ENCODE measurements at regions not wholly inside any gene's neighbourhood (a gene's known extent, or its start where the extent isn't known, plus 50 kb on each side); places are given as distances from the start of the nearest gene placed in this dataset.

DNA sequence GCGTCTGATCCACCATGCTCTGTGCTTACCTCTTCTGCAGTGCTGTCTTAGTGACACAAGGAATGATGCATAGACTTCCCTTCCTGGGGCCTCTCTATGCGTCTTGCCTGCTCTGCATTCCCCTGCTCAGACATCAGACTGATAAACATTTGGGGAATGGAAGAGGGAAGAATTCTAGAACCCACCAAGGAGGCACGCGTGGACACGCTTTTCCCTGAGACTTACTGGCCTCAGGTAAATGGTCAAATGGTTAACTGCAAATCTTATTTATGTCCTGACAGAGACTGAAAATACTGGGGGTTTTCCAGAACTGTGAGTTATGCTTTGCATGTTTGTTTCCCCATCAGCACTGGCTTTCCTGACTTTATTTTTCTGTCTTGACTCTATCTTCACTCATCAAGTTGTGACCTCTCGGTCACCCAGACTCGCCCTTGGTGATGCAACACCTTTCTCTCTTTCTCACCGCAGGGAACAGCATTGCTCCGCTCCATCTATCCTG lies 285.9 kb upstream of the FZD8 start:
- no peak overlapping the region for H2AFZ ChIP-seq (ENCODE audit: low read length)
- H2BK120ac ChIP-seq (ENCODE audit: low read depth, low read length): peak overlapping the region; percentile 9
- no peaks in the 10 kb centered on the region for H3K36me3 ChIP-seq (replicated peaks in 1 of 2; ENCODE audit: control insufficient read depth in 2 of 2, insufficient read depth in 2 of 2, low read length in 2 of 2)
- no peaks in the 10 kb centered on the region for H3K27me3 ChIP-seq (ENCODE audit: control insufficient read depth in 3 of 3, insufficient read depth in 3 of 3, low read depth in 1 of 3, low read length in 3 of 3)
- no peak overlapping the region for H2AK5ac ChIP-seq (ENCODE audit: low read depth, low read length)
- no peak overlapping the region for H3K4ac ChIP-seq (ENCODE audit: low read length)
- DNase-seq (ENCODE audit: low spot score): no peak
- H3K79me1 ChIP-seq (ENCODE audit: low read depth, low read length): no peaks in the 10 kb centered on the region
- H3K4me1 ChIP-seq (ENCODE audit: control insufficient read depth in 2 of 2, insufficient read depth in 1 of 2, low read depth in 1 of 2, low read length in 2 of 2): peaks cover 0 to 19% of the 10 kb centered on the region in 2 donors
- no peak overlapping the region for H3K4me2 ChIP-seq (ENCODE audit: insufficient read depth, low read length, poor library complexity, severe bottlenecking)
- no peak overlapping the region for H4K91ac ChIP-seq (ENCODE audit: low read depth, low read length, poor library complexity)
- no peaks in the 10 kb centered on the region for H3K9me3 ChIP-seq (replicated peaks in 1 of 2; ENCODE audit: control insufficient read depth in 2 of 2, insufficient read depth in 1 of 2, low read depth in 1 of 2, low read length in 2 of 2)
- H3K27ac ChIP-seq (replicated peaks; ENCODE audit: low read length): no peak overlapping the region
- H3K23ac ChIP-seq (ENCODE audit: low read depth, low read length, poor library complexity): no peak overlapping the region
- H2BK12ac ChIP-seq (ENCODE audit: low read length): no peak overlapping the region
- H4K8ac ChIP-seq (ENCODE audit: low read depth, low read length): no peak overlapping the region
- H3K9ac ChIP-seq (ENCODE audit: low read depth, low read length, poor library complexity): no peak overlapping the region
- H3K14ac ChIP-seq (ENCODE audit: low read length): no peak overlapping the region
- no peak overlapping the region for H2BK15ac ChIP-seq (ENCODE audit: low read length)
- no peak overlapping the region for H3K18ac ChIP-seq (ENCODE audit: low read length)
- no peak overlapping the region for H3K4me3 ChIP-seq (ENCODE audit: low read length in 2 of 2)
- WGBS, 2 donors (ENCODE audit: extremely low coverage in 2 of 2, insufficient read length in 2 of 2, insufficient replicate concordance in 1 of 2): no CpG with 5 or more reads among the region's 9 CpGs
- no peak overlapping the region for H2BK5ac ChIP-seq (ENCODE audit: low read length)

DNA sequence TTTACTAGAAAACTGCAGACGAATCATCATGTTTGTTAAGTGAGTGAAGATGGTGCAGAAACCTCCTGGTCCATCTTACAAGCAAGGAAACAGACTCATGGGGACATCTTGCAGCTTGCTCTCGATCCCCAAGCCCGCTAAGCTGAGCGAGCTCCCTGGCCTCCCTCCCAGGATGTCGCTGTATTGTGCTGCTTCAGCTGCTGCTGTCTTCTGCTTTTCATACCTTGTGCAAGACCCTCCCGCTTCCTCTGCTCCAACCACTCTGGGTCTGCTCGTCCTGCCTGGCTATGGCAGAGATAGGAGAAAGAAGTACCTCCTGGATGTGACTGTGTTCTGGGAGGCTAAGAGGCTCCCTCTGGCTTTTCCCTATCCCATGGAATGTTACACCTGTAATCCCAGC lies 285.2 kb upstream of the FZD8 start:
- Histone ChIP-seq H2BK5ac (ENCODE audit: low read length) (no peak overlapping the region), H3K23ac (ENCODE audit: low read depth, low read length, poor library complexity) (no peak overlapping the region), H3K27ac (replicated peaks; ENCODE audit: low read length) (no peak overlapping the region), H3K79me1 (ENCODE audit: low read depth, low read length) (no peaks in the 10 kb centered on the region), H3K18ac (ENCODE audit: low read length) (peak overlapping the region; percentile 61), H3K36me3 (replicated peaks in 1 of 2; ENCODE audit: control insufficient read depth in 2 of 2, insufficient read depth in 2 of 2, low read length in 2 of 2) (no peaks in the 10 kb centered on the region), H3K9ac (ENCODE audit: low read depth, low read length, poor library complexity) (no peak overlapping the region), H3K4ac (ENCODE audit: low read length) (no peak overlapping the region), H2BK12ac (ENCODE audit: low read length) (no peak overlapping the region), H3K4me2 (ENCODE audit: insufficient read depth, low read length, poor library complexity, severe bottlenecking) (no peak overlapping the region), H4K8ac (ENCODE audit: low read depth, low read length) (no peak overlapping the region), H4K91ac (ENCODE audit: low read depth, low read length, poor library complexity) (no peak overlapping the region), H3K4me1 (ENCODE audit: control insufficient read depth in 2 of 2, insufficient read depth in 1 of 2, low read depth in 1 of 2, low read length in 2 of 2) (peaks cover 0 to 18% of the 10 kb centered on the region in 2 donors), H2AK5ac (ENCODE audit: low read depth, low read length) (no peak overlapping the region), H3K14ac (ENCODE audit: low read length) (no peak overlapping the region), H2BK120ac (ENCODE audit: low read depth, low read length) (peak overlapping the region; percentile 48), H3K4me3 (ENCODE audit: low read length in 2 of 2) (no peak overlapping the region), H3K27me3 (ENCODE audit: control insufficient read depth in 3 of 3, insufficient read depth in 3 of 3, low read depth in 1 of 3, low read length in 3 of 3) (no peaks in the 10 kb centered on the region), H3K9me3 (replicated peaks in 1 of 2; ENCODE audit: control insufficient read depth in 2 of 2, insufficient read depth in 1 of 2, low read depth in 1 of 2, low read length in 2 of 2) (no peaks in the 10 kb centered on the region), H2BK15ac (ENCODE audit: low read length) (no peak overlapping the region), H2AFZ (ENCODE audit: low read length) (no peak overlapping the region)
- DNase-seq (ENCODE audit: low spot score): no peak
- WGBS, 2 donors (ENCODE audit: extremely low coverage in 2 of 2, insufficient read length in 2 of 2, insufficient replicate concordance in 1 of 2): no CpG with 5 or more reads among the region's 7 CpGs

GRCh38 chr10:35926846-35927245 lies 284.8 kb upstream of the FZD8 start:
- H2BK5ac ChIP-seq (ENCODE audit: low read length): no peak overlapping the region
- no CpG with 5 or more reads among the region's 1 CpG for WGBS, 2 donors (ENCODE audit: extremely low coverage in 2 of 2, insufficient read length in 2 of 2, insufficient replicate concordance in 1 of 2)
- no peaks in the 10 kb centered on the region for H3K79me1 ChIP-seq (ENCODE audit: low read depth, low read length)
- DNase-seq (ENCODE audit: low spot score): no peak
- H3K4ac ChIP-seq (ENCODE audit: low read length): no peak overlapping the region
- H3K18ac ChIP-seq (ENCODE audit: low read length): no peak overlapping the region
- H3K14ac ChIP-seq (ENCODE audit: low read length): no peak overlapping the region
- no peak overlapping the region for H3K23ac ChIP-seq (ENCODE audit: low read depth, low read length, poor library complexity)
- H3K36me3 ChIP-seq (replicated peaks in 1 of 2; ENCODE audit: control insufficient read depth in 2 of 2, insufficient read depth in 2 of 2, low read length in 2 of 2): no peaks in the 10 kb centered on the region
- H4K91ac ChIP-seq (ENCODE audit: low read depth, low read length, poor library complexity): no peak overlapping the region
- H3K27ac ChIP-seq (replicated peaks; ENCODE audit: low read length): no peak overlapping the region
- H2BK120ac ChIP-seq (ENCODE audit: low read depth, low read length): no peak overlapping the region
- no peak overlapping the region for H2AK5ac ChIP-seq (ENCODE audit: low read depth, low read length)
- no peak overlapping the region for H3K9ac ChIP-seq (ENCODE audit: low read depth, low read length, poor library complexity)
- H4K8ac ChIP-seq (ENCODE audit: low read depth, low read length): no peak overlapping the region
- no peak overlapping the region for H3K4me3 ChIP-seq (ENCODE audit: low read length in 2 of 2)
- H2AFZ ChIP-seq (ENCODE audit: low read length): no peak overlapping the region
- no peaks in the 10 kb centered on the region for H3K9me3 ChIP-seq (replicated peaks in 1 of 2; ENCODE audit: control insufficient read depth in 2 of 2, insufficient read depth in 1 of 2, low read depth in 1 of 2, low read length in 2 of 2)
- no peak overlapping the region for H3K4me2 ChIP-seq (ENCODE audit: insufficient read depth, low read length, poor library complexity, severe bottlenecking)
- H3K27me3 ChIP-seq (ENCODE audit: control insufficient read depth in 3 of 3, insufficient read depth in 3 of 3, low read depth in 1 of 3, low read length in 3 of 3): no peaks in the 10 kb centered on the region
- H2BK12ac ChIP-seq (ENCODE audit: low read length): no peak overlapping the region
- H3K4me1 ChIP-seq (ENCODE audit: control insufficient read depth in 2 of 2, insufficient read depth in 1 of 2, low read depth in 1 of 2, low read length in 2 of 2): peaks cover 0 to 18% of the 10 kb centered on the region in 2 donors
- no peak overlapping the region for H2BK15ac ChIP-seq (ENCODE audit: low read length)

GRCh38 chr10:35925493-35925892 lies 283.4 kb upstream of the FZD8 start:
- Histone ChIP-seq H3K27ac (replicated peaks; ENCODE audit: low read length) (no peak overlapping the region), H2AFZ (ENCODE audit: low read length) (no peak overlapping the region), H3K27me3 (ENCODE audit: control insufficient read depth in 3 of 3, insufficient read depth in 3 of 3, low read depth in 1 of 3, low read length in 3 of 3) (no peaks in the 10 kb centered on the region), H4K8ac (ENCODE audit: low read depth, low read length) (no peak overlapping the region), H2BK5ac (ENCODE audit: low read length) (no peak overlapping the region), H3K14ac (ENCODE audit: low read length) (no peak overlapping the region), H3K9ac (ENCODE audit: low read depth, low read length, poor library complexity) (no peak overlapping the region), H3K4me3 (ENCODE audit: low read length in 2 of 2) (no peak overlapping the region), H3K18ac (ENCODE audit: low read length) (no peak overlapping the region), H3K4me1 (ENCODE audit: control insufficient read depth in 2 of 2, insufficient read depth in 1 of 2, low read depth in 1 of 2, low read length in 2 of 2) (peaks cover 0 to 18% of the 10 kb centered on the region in 2 donors), H2BK120ac (ENCODE audit: low read depth, low read length) (no peak overlapping the region), H3K9me3 (replicated peaks in 1 of 2; ENCODE audit: control insufficient read depth in 2 of 2, insufficient read depth in 1 of 2, low read depth in 1 of 2, low read length in 2 of 2) (no peaks in the 10 kb centered on the region), H3K4ac (ENCODE audit: low read length) (no peak overlapping the region), H3K79me1 (ENCODE audit: low read depth, low read length) (no peaks in the 10 kb centered on the region), H2BK12ac (ENCODE audit: low read length) (no peak overlapping the region), H2BK15ac (ENCODE audit: low read length) (no peak overlapping the region), H3K36me3 (replicated peaks in 1 of 2; ENCODE audit: control insufficient read depth in 2 of 2, insufficient read depth in 2 of 2, low read length in 2 of 2) (no peaks in the 10 kb centered on the region), H2AK5ac (ENCODE audit: low read depth, low read length) (no peak overlapping the region), H4K91ac (ENCODE audit: low read depth, low read length, poor library complexity) (no peak overlapping the region), H3K23ac (ENCODE audit: low read depth, low read length, poor library complexity) (no peak overlapping the region), H3K4me2 (ENCODE audit: insufficient read depth, low read length, poor library complexity, severe bottlenecking) (no peak overlapping the region)
- WGBS, 2 donors (ENCODE audit: extremely low coverage in 2 of 2, insufficient read length in 2 of 2, insufficient replicate concordance in 1 of 2): no CpG with 5 or more reads among the region's 1 CpG
- DNase-seq (ENCODE audit: low spot score): no peak

Measured in neuronal stem cell (in vitro differentiated cells).